CD14-positive monocyte (primary cell): ENCODE measurements at regions not wholly inside any gene's neighbourhood (a gene's known extent, or its start where the extent isn't known, plus 50 kb on each side); places are given as distances from the start of the nearest gene placed in this dataset.

Source experiments
- DNase-seq, 3 donors: peaks; one replicate each; pipeline ENCODE4 v3.0.0-alpha.2; 2011 to 2022
- H2AFZ ChIP-seq: 2 replicates; pipeline ENCODE4 v1.6.0; 2012; ENCODE audit warnings: mild to moderate bottlenecking, low read depth, low read length, inconsistent platforms; ENCODE audit not compliant: insufficient read depth, poor library complexity, severe bottlenecking
- H3K27ac ChIP-seq, 2 donors: 1 replicate in 1 of 2; 2 replicates in 1 of 2; pipeline ENCODE4 v1.5.1; 2012 to 2013; ENCODE audit warnings: low read length in 2 of 2, control low read depth in 1 of 2, inconsistent platforms in 1 of 2, low read depth in 1 of 2, mild to moderate bottlenecking in 1 of 2
- H3K27me3 ChIP-seq, 2 donors: one replicate each; pipeline versions ENCODE4 v1.6.0 to v1.6.1; 2011 to 2013; ENCODE audit warnings: low read length in 2 of 2; ENCODE audit not compliant: control insufficient read depth in 2 of 2, insufficient read depth in 2 of 2
- H3K36me3 ChIP-seq, 2 donors: replicated peaks in 1 of 2; 1 replicate in 1 of 2; 2 replicates in 1 of 2; pipeline versions ENCODE4 v1.5.1 to v1.6.1; 2012 to 2013; ENCODE audit warnings: low read length in 2 of 2, control low read depth in 1 of 2, inconsistent platforms in 1 of 2, mild to moderate bottlenecking in 1 of 2; ENCODE audit not compliant: insufficient read depth in 2 of 2, control insufficient read depth in 1 of 2
- H3K4me1 ChIP-seq, 2 donors: 1 replicate in 1 of 2; 2 replicates in 1 of 2; pipeline versions ENCODE4 v1.5.1 to v1.6.1; 2012 to 2013; ENCODE audit warnings: low read length in 2 of 2, control low read depth in 1 of 2, inconsistent platforms in 1 of 2, mild to moderate bottlenecking in 1 of 2, moderate library complexity in 1 of 2; ENCODE audit not compliant: insufficient read depth in 2 of 2, control insufficient read depth in 1 of 2
- H3K4me2 ChIP-seq: replicated peaks from 2 replicates; pipeline ENCODE3; 2012; ENCODE audit warnings: low read length, moderate library complexity, mild to moderate bottlenecking; ENCODE audit not compliant: poor library complexity, severe bottlenecking; ENCODE audit errors: extremely low read depth
- H3K4me3 ChIP-seq, 3 experiments: fragments of 200-600 bp in 1 of 3; sonication (generic) in 1 of 3; replicated peaks in 1 of 3; 1 replicate in 2 of 3; 2 replicates in 1 of 3; pipeline ENCODE4 v1.5.1; 2011 to 2013; ENCODE audit warnings: low read length in 3 of 3, mild to moderate bottlenecking in 3 of 3, control low read depth in 2 of 3, low read depth in 2 of 3, inconsistent platforms in 1 of 3, moderate library complexity in 1 of 3
- H3K79me2 ChIP-seq: 2 replicates; pipeline ENCODE4 v1.6.0; 2012; ENCODE audit warnings: mild to moderate bottlenecking, control low read depth, inconsistent platforms, low read length, moderate library complexity; ENCODE audit not compliant: insufficient read depth
- H3K9ac ChIP-seq: 2 replicates; pipeline ENCODE4 v1.6.0; 2017; ENCODE audit warnings: low read length, mild to moderate bottlenecking; ENCODE audit not compliant: insufficient read depth, poor library complexity, severe bottlenecking
- H3K9me3 ChIP-seq, 2 donors: replicated peaks in 1 of 2; 1 replicate in 1 of 2; 2 replicates in 1 of 2; pipeline versions ENCODE4 v1.5.1 to v1.6.1; 2012 to 2013; ENCODE audit warnings: low read length in 2 of 2, control low read depth in 1 of 2; ENCODE audit not compliant: control insufficient read depth in 1 of 2, insufficient read depth in 1 of 2
- H4K20me1 ChIP-seq: 2 replicates; pipeline ENCODE4 v1.6.0; 2012; ENCODE audit warnings: mild to moderate bottlenecking, low read length, control low read depth, moderate library complexity; ENCODE audit not compliant: insufficient read depth
- H3K27ac Mint-ChIP-seq, 7 donors: one replicate each; pipeline ENCODE4 v1.8.0; 2020; ENCODE audit warnings: mild to moderate bottlenecking in 7 of 7, mixed read lengths in 7 of 7, moderate library complexity in 6 of 7, inconsistent platforms in 2 of 7
- H3K27me3 Mint-ChIP-seq, 3 donors: one replicate each; pipeline ENCODE4 v1.8.0; 2021 to 2022; ENCODE audit warnings: low read depth in 3 of 3, mild to moderate bottlenecking in 3 of 3, mixed read lengths in 3 of 3, moderate library complexity in 3 of 3, inconsistent platforms in 1 of 3
- H3K36me3 Mint-ChIP-seq, 2 donors: one replicate each; pipeline ENCODE4 v1.8.0; 2020; ENCODE audit warnings: mixed read lengths in 2 of 2, inconsistent platforms in 1 of 2, mild to moderate bottlenecking in 1 of 2
- H3K4me1 Mint-ChIP-seq: one replicate; pipeline ENCODE4 v1.8.0; 2020; ENCODE audit warnings: mild to moderate bottlenecking, mixed read lengths
- H3K4me3 Mint-ChIP-seq, 2 donors: one replicate each; pipeline ENCODE4 v1.8.0; 2020; ENCODE audit warnings: mild to moderate bottlenecking in 2 of 2, mixed read lengths in 2 of 2, moderate library complexity in 1 of 2
- H3K9me3 Mint-ChIP-seq, 7 donors: one replicate each; pipeline ENCODE4 v1.8.0; 2020 to 2022; ENCODE audit warnings: mixed read lengths in 7 of 7, mild to moderate bottlenecking in 6 of 7, moderate library complexity in 6 of 7, inconsistent platforms in 2 of 7
- CTCF ChIP-seq: fragments of 200-600 bp; IDR thresholded peaks from one replicate; pipeline ENCODE4 v1.8.0; 2022; ENCODE audit warnings: antibody characterized with exemption, mild to moderate bottlenecking
- WGBS: methylation state at CpG from one replicate; pipeline ENCODE4 v1.1.5; 2013; ENCODE audit warnings: missing lambda C conversion rate; ENCODE audit not compliant: insufficient coverage; 5-methylcytosine and 5-hydroxymethylcytosine counted together
- intact Hi-C, 2 donors: fragments of 100-400 bp; cut with micrococcal nuclease; formaldehyde crosslinking; loops; one replicate each; pipeline versions ENCODE4 v1.15.0 to v1.15.1; 2023

GRCh38 chr1:238549137-238549536 lies 658.4 kb upstream of the ZP4 start:
- Mint-ChIP-seq H3K9me3 (peaks cover 5 to 29% (median 15%) of the 10 kb centered on the region in 7 donors), H3K36me3 (no peaks in the 10 kb centered on the region), H3K4me1 (no peaks in the 10 kb centered on the region), H3K4me3 (no peak overlapping the region), H3K27ac (no peak overlapping the region), H3K27me3 (no peaks in the 10 kb centered on the region)
- Histone ChIP-seq H3K4me3 (no peak overlapping the region), H3K27me3 (no peaks in the 10 kb centered on the region), H3K9me3 (peaks cover 0 to 8% of the 10 kb centered on the region in 2 donors), H3K36me3 (no peaks in the 10 kb centered on the region), H4K20me1 (no peaks in the 10 kb centered on the region), H3K79me2 (no peaks in the 10 kb centered on the region), H3K27ac (no peak overlapping the region), H2AFZ (no peak overlapping the region), H3K4me2 (no peak overlapping the region), H3K4me1 (no peaks in the 10 kb centered on the region), H3K9ac (no peak overlapping the region)
- no CpG with 5 or more reads among the region's 2 CpGs for WGBS
- DNase-seq: no peak
- intact Hi-C loops: no loop called here
- no peak for TF ChIP-seq CTCF

- 70% methylated on average over 2 of the region's 2 CpGs for WGBS
These were observed 655.4 kb upstream of the ZP4 start for GRCh38 chr1:238546118-238546517.

More at GRCh38 chr1:238546118-238546517, 655.4 kb upstream of the ZP4 start:
- no peaks in the 10 kb centered on the region for H3K27me3 ChIP-seq
- H3K27ac ChIP-seq: no peak overlapping the region
- intact Hi-C loops: no loop called here
- no peak overlapping the region for H3K4me2 ChIP-seq
- Mint-ChIP-seq H3K4me1 (no peaks in the 10 kb centered on the region), H3K36me3 (no peaks in the 10 kb centered on the region), H3K9me3 (peaks cover 5 to 36% (median 19%) of the 10 kb centered on the region in 7 donors), H3K27me3 (no peaks in the 10 kb centered on the region), H3K4me3 (no peak overlapping the region), H3K27ac (no peak overlapping the region)
- no peaks in the 10 kb centered on the region for H3K4me1 ChIP-seq
- no peak for TF ChIP-seq CTCF
- no peaks in the 10 kb centered on the region for H3K79me2 ChIP-seq
- no peaks in the 10 kb centered on the region for H3K36me3 ChIP-seq
- DNase-seq: no peak
- H3K9me3 ChIP-seq: peaks cover 0 to 11% of the 10 kb centered on the region in 2 donors
- no peak overlapping the region for H2AFZ ChIP-seq
- H3K9ac ChIP-seq: no peak overlapping the region
- no peak overlapping the region for H3K4me3 ChIP-seq
- no peaks in the 10 kb centered on the region for H4K20me1 ChIP-seq
